ENCODE measurements at regions not wholly inside any gene's neighbourhood (a gene's known extent, or its start where the extent isn't known, plus 50 kb on each side); places are given as distances from the start of the nearest gene placed in this dataset.

DNA sequence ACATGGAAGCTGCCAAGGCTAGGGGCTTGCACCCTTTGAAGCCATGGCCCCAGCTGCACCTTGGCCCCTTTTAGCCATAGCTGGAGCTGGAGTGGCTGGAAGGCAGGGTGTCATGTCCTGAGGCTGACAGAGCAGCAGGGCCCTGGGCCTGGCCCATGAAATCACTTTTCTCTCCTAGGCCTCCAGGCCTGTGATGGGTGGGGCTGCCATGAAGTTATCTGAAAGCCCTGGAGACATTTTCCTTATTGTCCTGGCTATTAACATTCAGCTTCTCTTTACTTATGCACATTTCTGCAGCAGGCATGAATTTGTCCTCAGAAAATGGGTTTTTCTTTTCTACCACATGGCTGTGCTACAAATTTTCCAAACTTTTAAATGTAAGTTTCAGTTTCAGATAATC is 106.9 kb upstream of the ELMO1 start:
- H3K4me3 ChIP-seq (ENCODE audit: low read depth, low read length): no peak overlapping the region
- no peak for DNase-seq (ENCODE audit: low read depth)
- TF ChIP-seq POLR2A (IDR thresholded peaks at IDR 0.05; ENCODE audit: extremely low read depth, insufficient read length): no peak
- no peak for TF ChIP-seq MYC (IDR thresholded peaks at IDR 0.05; ENCODE audit: low read depth, low read length)
- TF ChIP-seq, protein P1, sequence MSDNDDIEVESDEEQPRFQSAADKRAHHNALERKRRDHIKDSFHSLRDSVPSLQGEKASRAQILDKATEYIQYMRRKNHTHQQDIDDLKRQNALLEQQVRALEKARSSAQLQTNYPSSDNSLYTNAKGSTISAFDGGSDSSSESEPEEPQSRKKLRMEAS (IDR thresholded peaks at IDR 0.05; ENCODE audit: low read depth, low read length): no peak
- no peak for TF ChIP-seq CTCF (IDR thresholded peaks at IDR 0.05; ENCODE audit: low read depth, low read length)

GRCh38 chr7:37557571-37558209 is 109.0 kb upstream of the ELMO1 start:
- TF ChIP-seq, protein P1 (IDR thresholded peaks at IDR 0.05; ENCODE audit: low read depth, low read length): no peak
- TF ChIP-seq POLR2A (IDR thresholded peaks at IDR 0.05; ENCODE audit: extremely low read depth, insufficient read length) (no peak), MYC (IDR thresholded peaks at IDR 0.05; ENCODE audit: low read depth, low read length) (no peak), CTCF (IDR thresholded peaks at IDR 0.05; ENCODE audit: low read depth, low read length) (no peak)
- DNase-seq (ENCODE audit: low read depth): no peak
- no peak overlapping the region for H3K4me3 ChIP-seq (ENCODE audit: low read depth, low read length)

DNA sequence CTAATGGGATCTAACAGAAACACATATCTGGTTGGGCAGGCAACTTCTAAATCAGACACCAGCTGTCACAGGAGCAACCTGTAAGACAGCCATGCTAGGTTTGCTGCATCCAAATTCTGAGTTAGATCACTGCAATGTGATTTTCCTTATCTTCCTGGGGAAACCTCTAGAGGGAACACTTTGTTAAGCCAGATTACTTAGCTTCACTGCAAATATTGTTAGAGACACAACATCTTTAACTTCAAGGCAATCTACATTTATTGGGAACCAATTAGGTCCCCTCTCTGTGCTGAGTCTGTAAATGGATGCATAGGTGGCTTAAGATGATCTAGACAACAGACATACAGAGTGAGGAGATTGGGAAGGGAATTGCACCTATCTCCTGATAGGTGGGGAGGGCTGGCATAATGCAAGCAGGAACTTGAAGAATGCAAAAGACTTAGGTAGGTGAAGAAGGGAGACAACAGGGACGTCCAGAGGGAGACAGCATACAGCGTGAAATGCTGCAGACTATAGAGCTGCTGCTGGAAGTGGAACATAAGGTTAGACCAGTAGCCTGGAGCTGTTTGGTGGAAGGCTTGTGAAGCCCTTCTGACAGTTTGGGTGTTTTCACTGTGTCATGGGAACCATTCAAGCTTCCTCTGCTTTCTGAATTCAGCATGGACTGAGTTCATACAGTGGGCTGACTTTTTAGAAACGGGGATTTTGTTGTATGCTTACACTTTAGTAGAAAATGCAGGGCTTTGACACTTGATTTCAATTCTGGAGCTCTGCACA is 109.8 kb upstream of the ELMO1 start:
- TF ChIP-seq, protein P1 (IDR thresholded peaks at IDR 0.05; ENCODE audit: low read depth, low read length): no peak
- TF ChIP-seq CTCF (IDR thresholded peaks at IDR 0.05; ENCODE audit: low read depth, low read length) (no peak), MYC (IDR thresholded peaks at IDR 0.05; ENCODE audit: low read depth, low read length) (no peak), POLR2A (IDR thresholded peaks at IDR 0.05; ENCODE audit: extremely low read depth, insufficient read length) (no peak)
- H3K4me3 ChIP-seq (ENCODE audit: low read depth, low read length): no peak overlapping the region
- DNase-seq (ENCODE audit: low read depth): peak; percentile 12

- DNase-seq (ENCODE audit: low read depth): no peak
- no peak overlapping the region for H3K4me3 ChIP-seq (ENCODE audit: low read depth, low read length)
- TF ChIP-seq CTCF (IDR thresholded peaks at IDR 0.05; ENCODE audit: low read depth, low read length) (no peak), POLR2A (IDR thresholded peaks at IDR 0.05; ENCODE audit: extremely low read depth, insufficient read length) (no peak), MYC (IDR thresholded peaks at IDR 0.05; ENCODE audit: low read depth, low read length) (no peak)
- TF ChIP-seq, protein P1 (IDR thresholded peaks at IDR 0.05; ENCODE audit: low read depth, low read length): no peak
Observed at GRCh38 chr7:37570145-37570544, 113.4 kb upstream of the GPR141 start.

- TF ChIP-seq POLR2A (IDR thresholded peaks at IDR 0.05; ENCODE audit: extremely low read depth, insufficient read length) (no peak), CTCF (IDR thresholded peaks at IDR 0.05; ENCODE audit: low read depth, low read length) (no peak)
- H3K4me3 ChIP-seq (ENCODE audit: low read depth, low read length): no peak overlapping the region
- no peak for DNase-seq (ENCODE audit: low read depth)
Observed at GRCh38 chr7:37571806-37572205, 111.8 kb upstream of the GPR141 start.

Measured in NB4 (cell line).